H1 (cell line): ENCODE measurements at regions not wholly inside any gene's neighbourhood (a gene's known extent, or its start where the extent isn't known, plus 50 kb on each side); places are given as distances from the start of the nearest gene placed in this dataset.

ENCODE experiments used
- ATF2 ChIP-seq: IDR thresholded peaks from 2 replicates; pipeline ENCODE4 v1.6.1; 2012; ENCODE audit warnings: low read length, inconsistent platforms
- BCL11A ChIP-seq, 2 experiments: IDR thresholded peaks; one replicate each; pipeline ENCODE4 v1.6.1; 2011; ENCODE audit warnings: low read depth in 2 of 2, low read length in 2 of 2, mild to moderate bottlenecking in 2 of 2
- MAX ChIP-seq: IDR thresholded peaks from 2 replicates; pipeline ENCODE4 v1.6.1; 2012; ENCODE audit warnings: inconsistent platforms
- RFX5 ChIP-seq: IDR thresholded peaks from 2 replicates; pipeline ENCODE4 v1.6.1; 2011; ENCODE audit warnings: low read depth, low read length, improper control_type of control experiment, borderline replicate concordance

GRCh38 chr4:165604181-165604580, 225.4 kb downstream of the CPE start (continued):
- no peak for TF ChIP-seq MAX
- TF ChIP-seq ATF2 = no peak
- no peak for TF ChIP-seq BCL11A (IDR thresholded peaks at IDR 0.05; ENCODE audit: low read depth in 2 of 2, low read length in 2 of 2)
- TF ChIP-seq RFX5 = no peak
